H9 (cell line): ENCODE measurements at regions not wholly inside any gene's neighbourhood (a gene's known extent, or its start where the extent isn't known, plus 50 kb on each side); places are given as distances from the start of the nearest gene placed in this dataset.

Experiments used
- DNase-seq: peaks from one replicate; pipeline ENCODE4 v3.0.0-alpha.2; 2017
- H2AFZ ChIP-seq: one replicate; pipeline ENCODE4 v1.6.1; 2013; ENCODE audit warnings: mild to moderate bottlenecking, low read length, control low read depth, moderate library complexity
- H2AK5ac ChIP-seq: 2 replicates; pipeline ENCODE4 v1.6.1; 2013; ENCODE audit warnings: low read length, control low read depth, mixed read lengths; ENCODE audit not compliant: insufficient read length
- H2BK120ac ChIP-seq: one replicate; pipeline ENCODE4 v1.6.1; 2013; ENCODE audit warnings: low read depth, mild to moderate bottlenecking, low read length, control low read depth, inconsistent platforms; ENCODE audit not compliant: poor library complexity, severe bottlenecking
- H2BK12ac ChIP-seq: 2 replicates; pipeline ENCODE4 v1.6.1; 2013; ENCODE audit warnings: low read length, control low read depth, mixed read lengths, low read depth; ENCODE audit not compliant: insufficient read length
- H2BK15ac ChIP-seq: 2 replicates; pipeline ENCODE4 v1.6.1; 2013; ENCODE audit warnings: low read depth, low read length, control low read depth
- H2BK20ac ChIP-seq: one replicate; pipeline ENCODE4 v1.6.1; 2013; ENCODE audit warnings: low read depth, mild to moderate bottlenecking, low read length, control low read depth, inconsistent platforms; ENCODE audit not compliant: poor library complexity, severe bottlenecking
- H2BK5ac ChIP-seq: 2 replicates; pipeline ENCODE4 v1.6.1; 2013; ENCODE audit warnings: low read length, control low read depth, mixed read lengths; ENCODE audit not compliant: insufficient read length
- H3K14ac ChIP-seq: 2 replicates; pipeline ENCODE4 v1.6.1; 2013; ENCODE audit warnings: low read length, control low read depth; ENCODE audit not compliant: insufficient read depth
- H3K18ac ChIP-seq: 2 replicates; pipeline ENCODE4 v1.6.1; 2013; ENCODE audit warnings: low read depth, mild to moderate bottlenecking, mixed read lengths, low read length, control low read depth; ENCODE audit not compliant: insufficient read length
- H3K23ac ChIP-seq: 2 replicates; pipeline ENCODE4 v1.6.1; 2013; ENCODE audit warnings: low read length, control low read depth, mixed read lengths, low read depth; ENCODE audit not compliant: insufficient read length
- H3K23me2 ChIP-seq: 2 replicates; pipeline ENCODE4 v1.6.1; 2013; ENCODE audit warnings: low read depth, mild to moderate bottlenecking, mixed read lengths, low read length, control low read depth; ENCODE audit not compliant: insufficient read length, poor library complexity, severe bottlenecking
- H3K27ac ChIP-seq: 2 replicates; pipeline ENCODE4 v1.5.1; 2013; ENCODE audit warnings: low read length, control low read depth, mixed read lengths, low read depth; ENCODE audit not compliant: insufficient read length
- H3K27me3 ChIP-seq: 2 replicates; pipeline ENCODE4 v1.6.1; 2013; ENCODE audit warnings: low read length, control low read depth, inconsistent platforms; ENCODE audit not compliant: insufficient read depth
- H3K4ac ChIP-seq: 2 replicates; pipeline ENCODE4 v1.6.1; 2013; ENCODE audit warnings: low read depth, mild to moderate bottlenecking, control low read depth, inconsistent platforms, low read length, moderate library complexity
- H3K4me1 ChIP-seq: 2 replicates; pipeline ENCODE4 v1.6.1; 2013; ENCODE audit warnings: low read length, control low read depth, inconsistent platforms; ENCODE audit not compliant: insufficient read depth
- H3K4me2 ChIP-seq: 2 replicates; pipeline ENCODE4 v1.6.1; 2013; ENCODE audit warnings: low read length, control low read depth, mixed read lengths; ENCODE audit not compliant: insufficient read length, insufficient read depth
- H3K56ac ChIP-seq: 2 replicates; pipeline ENCODE4 v1.6.1; 2013; ENCODE audit warnings: low read depth, mild to moderate bottlenecking, mixed read lengths, low read length, control low read depth; ENCODE audit not compliant: insufficient read length
- H3K79me1 ChIP-seq: 2 replicates; pipeline ENCODE4 v1.6.1; 2013; ENCODE audit warnings: low read depth, mild to moderate bottlenecking, moderate library complexity, low read length, control low read depth, inconsistent platforms; ENCODE audit not compliant: insufficient read depth, poor library complexity, severe bottlenecking
- H3K79me2 ChIP-seq: 2 replicates; pipeline ENCODE4 v1.6.1; 2013; ENCODE audit warnings: low read length, control low read depth, inconsistent platforms; ENCODE audit not compliant: insufficient read depth
- H3K9ac ChIP-seq: 2 replicates; pipeline ENCODE4 v1.6.1; 2013; ENCODE audit warnings: low read length, control low read depth, mixed read lengths; ENCODE audit not compliant: insufficient read length; ENCODE audit errors: extremely low read depth
- H3K9me3 ChIP-seq: one replicate; pipeline ENCODE4 v1.6.1; 2013; ENCODE audit warnings: low read depth, low read length, inconsistent platforms; ENCODE audit not compliant: control insufficient read depth
- H3T11ph ChIP-seq: one replicate; pipeline ENCODE4 v1.6.1; 2013; ENCODE audit warnings: mild to moderate bottlenecking, low read length, control low read depth, inconsistent platforms
- H4K20me1 ChIP-seq: one replicate; pipeline ENCODE4 v1.6.1; 2013; ENCODE audit not compliant: control insufficient read depth, insufficient read length, insufficient read depth
- H4K5ac ChIP-seq: 2 replicates; pipeline ENCODE4 v1.6.1; 2013; ENCODE audit warnings: low read depth, mild to moderate bottlenecking, mixed read lengths, low read length, control low read depth; ENCODE audit not compliant: insufficient read length
- H4K8ac ChIP-seq: replicated peaks from 2 replicates; pipeline ENCODE4 v1.6.1; 2013; ENCODE audit warnings: low read length, control low read depth, mixed read lengths, low read depth; ENCODE audit not compliant: insufficient read length
- H4K91ac ChIP-seq: 2 replicates; pipeline ENCODE4 v1.6.1; 2013; ENCODE audit warnings: low read depth, mild to moderate bottlenecking, moderate library complexity, mixed read lengths, low read length, control low read depth; ENCODE audit not compliant: insufficient read length
- H3K27ac Mint-ChIP-seq, 3 experiments: 2 replicates in 2 of 3; 3 replicates in 1 of 3; pipeline ENCODE4 v1.8.0; 2020 to 2021; ENCODE audit warnings: mixed read lengths in 3 of 3, mild to moderate bottlenecking in 1 of 3, moderate library complexity in 1 of 3
- H3K27me3 Mint-ChIP-seq: 2 replicates; pipeline ENCODE4 v1.8.0; 2021; ENCODE audit warnings: low read depth, mild to moderate bottlenecking, moderate library complexity, mixed read lengths
- H3K36me3 Mint-ChIP-seq, 3 experiments: 2 replicates in 2 of 3; 3 replicates in 1 of 3; pipeline ENCODE4 v1.8.0; 2020 to 2021; ENCODE audit warnings: low read depth in 3 of 3, mixed read lengths in 3 of 3; ENCODE audit not compliant: insufficient read depth in 1 of 3
- H3K4me1 Mint-ChIP-seq, 2 experiments: 2 replicates each; pipeline ENCODE4 v1.8.0; 2020; ENCODE audit warnings: mixed read lengths in 2 of 2
- H3K4me3 Mint-ChIP-seq, 2 experiments: 2 replicates in 1 of 2; 3 replicates in 1 of 2; pipeline ENCODE4 v1.8.0; 2020 to 2021; ENCODE audit warnings: mild to moderate bottlenecking in 2 of 2, mixed read lengths in 2 of 2, moderate library complexity in 1 of 2
- H3K9me3 Mint-ChIP-seq, 2 experiments: 2 replicates in 1 of 2; 3 replicates in 1 of 2; pipeline ENCODE4 v1.8.0; 2020; ENCODE audit warnings: mild to moderate bottlenecking in 2 of 2, mixed read lengths in 2 of 2, moderate library complexity in 1 of 2
- CTCF ChIP-seq: fragments of 200-600 bp; sonication (generic); conservative IDR thresholded peaks from 3 replicates; pipeline ENCODE4 v1.8.0; 2021; ENCODE audit warnings: antibody characterized with exemption, mild to moderate bottlenecking
- WGBS: extraction: QIAGEN DNeasy Blood & Tissue Kit; methylation state at CpG from one replicate; pipeline ENCODE4 v1.1.7; 2013; ENCODE audit warnings: missing lambda C conversion rate, low lambda C conversion rate, mixed read lengths; ENCODE audit not compliant: insufficient read length; ENCODE audit errors: extremely low coverage; 5-methylcytosine and 5-hydroxymethylcytosine counted together

DNA sequence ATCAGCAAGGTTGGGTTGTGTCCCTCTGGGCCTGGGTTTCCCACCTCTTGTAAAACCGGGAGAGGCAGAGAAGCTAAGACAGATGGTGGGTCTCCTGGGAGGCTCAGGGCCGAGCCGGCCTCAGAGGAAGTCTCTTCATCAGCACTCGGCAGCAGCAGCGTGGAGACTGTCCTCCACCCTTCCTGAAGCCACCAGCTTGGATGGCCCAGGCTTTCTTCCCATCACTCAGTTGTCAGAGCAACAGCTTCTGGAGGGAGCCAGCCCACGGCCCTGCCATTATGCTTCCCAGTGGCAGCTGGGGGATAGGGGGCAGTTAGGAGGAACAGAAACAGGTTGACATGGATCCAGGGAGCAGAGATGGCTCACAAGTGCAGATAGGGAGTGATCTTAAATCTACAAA, 191.0 kb downstream of the KATNAL1 start:
- H3K27ac Mint-ChIP-seq = no peak overlapping the region
- H2AFZ ChIP-seq = no peak overlapping the region
- H4K20me1 ChIP-seq = no peaks in the 10 kb centered on the region
- H3K4me3 Mint-ChIP-seq = no peak overlapping the region
- H4K8ac ChIP-seq = no peak overlapping the region
- WGBS = no CpG with 5 or more reads among the region's 6 CpGs
- no peak overlapping the region for H3K14ac ChIP-seq
- no peak overlapping the region for H3T11ph ChIP-seq
- no peak overlapping the region for H3K9ac ChIP-seq
- H2BK12ac ChIP-seq = no peak overlapping the region
- TF ChIP-seq CTCF = no peak
- DNase-seq = no peak
- H2BK15ac ChIP-seq = no peak overlapping the region
- H2BK20ac ChIP-seq = no peak overlapping the region
- H3K36me3 Mint-ChIP-seq = peaks cover 0 to 8% (median 1%) of the 10 kb centered on the region in 3 experiments; a peak in 3 of 7 replicates
- H3K4me1 ChIP-seq = no peaks in the 10 kb centered on the region
- H3K18ac ChIP-seq = no peak overlapping the region
- H3K56ac ChIP-seq = no peak overlapping the region
- no peak overlapping the region for H4K5ac ChIP-seq
- peaks cover 33 to 34% of the 10 kb centered on the region in 2 experiments for H3K4me1 Mint-ChIP-seq
- H3K27me3 ChIP-seq = no peaks in the 10 kb centered on the region
- H2BK120ac ChIP-seq = no peak overlapping the region
- H3K4me2 ChIP-seq = no peak overlapping the region
- H3K27ac ChIP-seq = no peak overlapping the region
- H3K23me2 ChIP-seq = no peaks in the 10 kb centered on the region
- no peak overlapping the region for H3K4ac ChIP-seq
- H2BK5ac ChIP-seq = no peak overlapping the region
- no peak overlapping the region for H4K91ac ChIP-seq
- H3K79me1 ChIP-seq = no peaks in the 10 kb centered on the region
- H3K9me3 ChIP-seq = no peaks in the 10 kb centered on the region
- H3K23ac ChIP-seq = no peak overlapping the region
- no peak overlapping the region for H2AK5ac ChIP-seq
- no peaks in the 10 kb centered on the region for H3K79me2 ChIP-seq
- H3K27me3 Mint-ChIP-seq = peaks cover 15% of the 10 kb centered on the region; the same call in 1 of the 2 replicates
- H3K9me3 Mint-ChIP-seq = peaks cover 3% of the 10 kb centered on the region in 2 experiments; a peak in 2 of 5 replicates
